ENCODE measurements at regions not wholly inside any gene's neighbourhood (a gene's known extent, or its start where the extent isn't known, plus 50 kb on each side); places are given as distances from the start of the nearest gene placed in this dataset.

DNA sequence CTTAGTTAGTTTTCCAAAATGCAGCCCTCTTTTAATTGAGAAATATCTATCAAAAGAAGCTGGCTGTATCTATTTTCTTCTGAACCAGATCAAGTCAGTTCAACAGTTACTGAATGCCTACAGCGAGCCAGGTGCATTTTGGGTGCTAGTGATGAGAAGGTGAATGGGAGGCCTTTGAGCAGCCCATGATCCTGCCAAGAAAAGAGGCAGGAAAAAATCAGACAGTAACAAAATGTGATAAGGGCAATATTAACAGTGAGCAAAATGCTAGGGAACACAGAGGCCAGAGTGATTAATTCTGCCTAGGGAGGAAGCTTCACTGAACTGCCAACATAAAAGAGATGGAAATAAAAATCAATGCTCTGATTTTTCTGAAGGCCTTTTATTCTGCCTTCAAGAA lies 248.5 kb downstream of the SNCA start:
- Histone ChIP-seq H3K27ac (ENCODE audit: low read depth, low read length) (no peak overlapping the region), H3K27me3 (ENCODE audit: control insufficient read depth, insufficient read depth, low read length) (no peaks in the 10 kb centered on the region), H3K36me3 (ENCODE audit: control insufficient read depth, insufficient read depth, low read length) (no peaks in the 10 kb centered on the region), H3K4me1 (ENCODE audit: control insufficient read depth, insufficient read depth, low read length) (no peaks in the 10 kb centered on the region), H3K9ac (ENCODE audit: low read length) (no peak overlapping the region), H3K4me3 (ENCODE audit: low read length) (no peak overlapping the region)

GRCh38 chr4:89587364-89587763 lies 249.6 kb downstream of the SNCA start:
- Histone ChIP-seq H3K27me3 (ENCODE audit: control insufficient read depth, insufficient read depth, low read length) (no peaks in the 10 kb centered on the region), H3K27ac (ENCODE audit: low read depth, low read length) (no peak overlapping the region), H3K9ac (ENCODE audit: low read length) (no peak overlapping the region), H3K4me1 (ENCODE audit: control insufficient read depth, insufficient read depth, low read length) (no peaks in the 10 kb centered on the region), H3K4me3 (ENCODE audit: low read length) (no peak overlapping the region), H3K36me3 (ENCODE audit: control insufficient read depth, insufficient read depth, low read length) (no peaks in the 10 kb centered on the region)

- H3K36me3 ChIP-seq (ENCODE audit: control insufficient read depth, insufficient read depth, low read length) = no peaks in the 10 kb centered on the region
- no peak overlapping the region for H3K27ac ChIP-seq (ENCODE audit: low read depth, low read length)
- no peak overlapping the region for H3K4me3 ChIP-seq (ENCODE audit: low read length)
- H3K27me3 ChIP-seq (ENCODE audit: control insufficient read depth, insufficient read depth, low read length) = no peaks in the 10 kb centered on the region
- H3K4me1 ChIP-seq (ENCODE audit: control insufficient read depth, insufficient read depth, low read length) = no peaks in the 10 kb centered on the region
- no peak overlapping the region for H3K9ac ChIP-seq (ENCODE audit: low read length)
Measured at GRCh38 chr4:89586864-89587263, 250.1 kb downstream of the SNCA start.

- Histone ChIP-seq H3K9ac (ENCODE audit: low read length) (no peak overlapping the region), H3K27me3 (ENCODE audit: control insufficient read depth, insufficient read depth, low read length) (no peaks in the 10 kb centered on the region), H3K27ac (ENCODE audit: low read depth, low read length) (no peak overlapping the region), H3K36me3 (ENCODE audit: control insufficient read depth, insufficient read depth, low read length) (no peaks in the 10 kb centered on the region), H3K4me1 (ENCODE audit: control insufficient read depth, insufficient read depth, low read length) (no peaks in the 10 kb centered on the region), H3K4me3 (ENCODE audit: low read length) (no peak overlapping the region)
Measured at GRCh38 chr4:89586318-89586717, 250.6 kb downstream of the SNCA start.

- Histone ChIP-seq H3K27me3 (ENCODE audit: control insufficient read depth, insufficient read depth, low read length) (no peaks in the 10 kb centered on the region), H3K36me3 (ENCODE audit: control insufficient read depth, insufficient read depth, low read length) (no peaks in the 10 kb centered on the region), H3K9ac (ENCODE audit: low read length) (no peak overlapping the region), H3K27ac (ENCODE audit: low read depth, low read length) (no peak overlapping the region), H3K4me1 (ENCODE audit: control insufficient read depth, insufficient read depth, low read length) (no peaks in the 10 kb centered on the region), H3K4me3 (ENCODE audit: low read length) (no peak overlapping the region)
Measured at GRCh38 chr4:89582756-89583505, 254.0 kb downstream of the SNCA start.

- no peak overlapping the region for H3K9ac ChIP-seq (ENCODE audit: low read length)
- no peak overlapping the region for H3K4me3 ChIP-seq (ENCODE audit: low read length)
- H3K27ac ChIP-seq (ENCODE audit: low read depth, low read length) = no peak overlapping the region
- no peaks in the 10 kb centered on the region for H3K27me3 ChIP-seq (ENCODE audit: control insufficient read depth, insufficient read depth, low read length)
- H3K36me3 ChIP-seq (ENCODE audit: control insufficient read depth, insufficient read depth, low read length) = no peaks in the 10 kb centered on the region
- no peaks in the 10 kb centered on the region for H3K4me1 ChIP-seq (ENCODE audit: control insufficient read depth, insufficient read depth, low read length)
Measured at GRCh38 chr4:89579771-89580170, 257.2 kb downstream of the SNCA start.

GRCh38 chr4:89576246-89576645 lies 260.7 kb downstream of the SNCA start:
- Histone ChIP-seq H3K4me3 (ENCODE audit: low read length) (no peak overlapping the region), H3K9ac (ENCODE audit: low read length) (no peak overlapping the region), H3K27ac (ENCODE audit: low read depth, low read length) (no peak overlapping the region), H3K4me1 (ENCODE audit: control insufficient read depth, insufficient read depth, low read length) (no peaks in the 10 kb centered on the region), H3K27me3 (ENCODE audit: control insufficient read depth, insufficient read depth, low read length) (no peaks in the 10 kb centered on the region), H3K36me3 (ENCODE audit: control insufficient read depth, insufficient read depth, low read length) (no peaks in the 10 kb centered on the region)

GRCh38 chr4:89575840-89576239 lies 261.1 kb downstream of the SNCA start:
- no peaks in the 10 kb centered on the region for H3K27me3 ChIP-seq (ENCODE audit: control insufficient read depth, insufficient read depth, low read length)
- H3K9ac ChIP-seq (ENCODE audit: low read length) = no peak overlapping the region
- no peaks in the 10 kb centered on the region for H3K36me3 ChIP-seq (ENCODE audit: control insufficient read depth, insufficient read depth, low read length)
- H3K4me1 ChIP-seq (ENCODE audit: control insufficient read depth, insufficient read depth, low read length) = no peaks in the 10 kb centered on the region
- no peak overlapping the region for H3K27ac ChIP-seq (ENCODE audit: low read depth, low read length)
- H3K4me3 ChIP-seq (ENCODE audit: low read length) = no peak overlapping the region

GRCh38 chr4:89574176-89574575 lies 262.8 kb downstream of the SNCA start:
- Histone ChIP-seq H3K4me1 (ENCODE audit: control insufficient read depth, insufficient read depth, low read length) (no peaks in the 10 kb centered on the region), H3K9ac (ENCODE audit: low read length) (no peak overlapping the region), H3K27ac (ENCODE audit: low read depth, low read length) (no peak overlapping the region)

DNA sequence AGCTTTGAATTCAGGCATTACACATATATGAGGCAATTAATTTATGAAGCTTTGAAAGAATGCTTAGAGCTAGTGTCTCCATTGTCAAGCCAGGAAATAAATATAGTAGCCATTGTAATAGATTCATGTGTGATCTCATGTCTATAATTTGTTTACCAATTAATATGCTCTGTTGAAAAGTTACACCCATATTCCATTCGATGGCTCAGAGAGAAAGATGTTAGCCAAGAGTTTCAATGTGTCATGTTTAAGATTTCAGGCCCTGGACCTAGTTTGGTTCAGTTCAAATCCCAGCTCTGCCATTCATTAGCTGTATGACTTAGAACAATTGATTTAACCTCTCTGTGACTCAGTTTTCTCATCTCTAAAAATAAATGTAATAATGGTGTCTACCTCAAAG lies 263.3 kb downstream of the SNCA start:
- Histone ChIP-seq H3K27me3 (ENCODE audit: control insufficient read depth, insufficient read depth, low read length) (no peaks in the 10 kb centered on the region), H3K27ac (ENCODE audit: low read depth, low read length) (no peak overlapping the region), H3K4me3 (ENCODE audit: low read length) (no peak overlapping the region), H3K4me1 (ENCODE audit: control insufficient read depth, insufficient read depth, low read length) (no peaks in the 10 kb centered on the region), H3K36me3 (ENCODE audit: control insufficient read depth, insufficient read depth, low read length) (no peaks in the 10 kb centered on the region), H3K9ac (ENCODE audit: low read length) (no peak overlapping the region)

More at GRCh38 chr4:89574176-89574575, 262.8 kb downstream of the SNCA start:
- Histone ChIP-seq H3K4me3 (ENCODE audit: low read length) (no peak overlapping the region), H3K36me3 (ENCODE audit: control insufficient read depth, insufficient read depth, low read length) (no peaks in the 10 kb centered on the region), H3K27me3 (ENCODE audit: control insufficient read depth, insufficient read depth, low read length) (no peaks in the 10 kb centered on the region)

DNA sequence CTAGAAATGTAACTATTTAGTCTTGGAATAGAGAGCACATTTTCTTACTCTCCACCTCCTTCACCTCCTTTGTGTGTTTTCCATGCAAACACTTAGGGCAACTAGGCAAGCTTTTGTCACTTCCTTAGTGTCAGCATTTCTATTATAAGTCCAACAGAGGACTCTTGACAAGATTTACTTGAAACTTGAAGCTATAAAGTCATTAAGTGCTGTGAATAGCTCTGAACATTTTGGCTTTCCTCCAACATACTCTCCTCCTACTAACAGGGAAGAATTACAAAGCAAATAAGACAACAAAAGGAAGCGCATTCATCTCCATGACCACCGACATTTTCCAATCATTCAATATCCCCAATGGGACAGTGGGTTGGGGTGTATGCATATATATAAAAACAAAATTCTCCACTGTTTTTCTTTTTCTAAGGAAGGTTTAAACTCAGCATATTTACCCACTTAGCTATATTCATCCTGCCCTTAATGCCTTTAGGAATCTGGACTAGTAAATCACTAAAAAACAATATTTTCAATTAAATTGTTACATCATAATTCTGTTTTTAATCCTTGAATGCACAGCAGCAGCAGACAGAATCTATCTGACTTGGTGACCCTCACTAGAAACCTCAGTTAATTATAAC lies 264.6 kb downstream of the SNCA start:
- no peak overlapping the region for H3K27ac ChIP-seq (ENCODE audit: low read depth, low read length)
- no peak overlapping the region for H3K4me3 ChIP-seq (ENCODE audit: low read length)
- H3K4me1 ChIP-seq (ENCODE audit: control insufficient read depth, insufficient read depth, low read length) = no peaks in the 10 kb centered on the region
- no peaks in the 10 kb centered on the region for H3K36me3 ChIP-seq (ENCODE audit: control insufficient read depth, insufficient read depth, low read length)
- H3K9ac ChIP-seq (ENCODE audit: low read length) = no peak overlapping the region
- H3K27me3 ChIP-seq (ENCODE audit: control insufficient read depth, insufficient read depth, low read length) = no peaks in the 10 kb centered on the region

GRCh38 chr4:89570931-89571330 lies 263.3 kb upstream of the GPRIN3 start:
- Histone ChIP-seq H3K27me3 (ENCODE audit: control insufficient read depth, insufficient read depth, low read length) (no peaks in the 10 kb centered on the region), H3K9ac (ENCODE audit: low read length) (no peak overlapping the region), H3K27ac (ENCODE audit: low read depth, low read length) (no peak overlapping the region), H3K4me1 (ENCODE audit: control insufficient read depth, insufficient read depth, low read length) (no peaks in the 10 kb centered on the region), H3K4me3 (ENCODE audit: low read length) (no peak overlapping the region), H3K36me3 (ENCODE audit: control insufficient read depth, insufficient read depth, low read length) (no peaks in the 10 kb centered on the region)

- H3K27me3 ChIP-seq (ENCODE audit: control insufficient read depth, insufficient read depth, low read length) = no peaks in the 10 kb centered on the region
- H3K27ac ChIP-seq (ENCODE audit: low read depth, low read length) = no peak overlapping the region
- no peaks in the 10 kb centered on the region for H3K36me3 ChIP-seq (ENCODE audit: control insufficient read depth, insufficient read depth, low read length)
- no peak overlapping the region for H3K4me3 ChIP-seq (ENCODE audit: low read length)
- H3K9ac ChIP-seq (ENCODE audit: low read length) = no peak overlapping the region
- H3K4me1 ChIP-seq (ENCODE audit: control insufficient read depth, insufficient read depth, low read length) = no peaks in the 10 kb centered on the region
Measured at GRCh38 chr4:89567936-89568335, 260.3 kb upstream of the GPRIN3 start.

Measured in rectal smooth muscle tissue (tissue), 1 donor.